Neural cell (in vitro differentiated cells): ENCODE measurements at regions not wholly inside any gene's neighbourhood (a gene's known extent, or its start where the extent isn't known, plus 50 kb on each side); places are given as distances from the start of the nearest gene placed in this dataset.

Source experiments
- H2AFZ ChIP-seq: fragments of 200-600, 300-800 bp; sonication (generic), shearing (Covaris generic); 2 replicates; pipeline ENCODE4 v1.6.0; 2014; ENCODE audit warnings: low read depth, mild to moderate bottlenecking, antibody characterized with exemption, low read length, moderate library complexity
- H3F3A ChIP-seq: fragments of 200-600 bp; shearing (Covaris generic); 2 replicates; pipeline ENCODE4 v1.6.1; 2016; ENCODE audit warnings: mild to moderate bottlenecking, moderate library complexity, mixed read lengths, antibody characterized with exemption, low read length; ENCODE audit not compliant: insufficient read depth, poor library complexity, severe bottlenecking
- H3K27ac ChIP-seq: fragments of 200-600, 300-800 bp; sonication (generic), shearing (Covaris generic); 2 replicates; pipeline ENCODE4 v1.5.1; 2014; ENCODE audit warnings: mild to moderate bottlenecking, low read length, moderate library complexity
- H3K27me3 ChIP-seq: fragments of 300-800, 200-600 bp; sonication (generic), shearing (Covaris generic); 2 replicates; pipeline ENCODE4 v1.6.0; 2014; ENCODE audit warnings: mild to moderate bottlenecking, low read depth, low read length, moderate library complexity; ENCODE audit not compliant: insufficient read depth
- H3K36me3 ChIP-seq: fragments of 300-800, 200-600 bp; sonication (generic), shearing (Covaris generic); 2 replicates; pipeline ENCODE4 v1.5.1; 2014; ENCODE audit warnings: mild to moderate bottlenecking, antibody characterized with exemption, low read length, moderate library complexity; ENCODE audit not compliant: insufficient read depth
- H3K4me2 ChIP-seq: fragments of 300-800, 200-600 bp; sonication (generic), shearing (Covaris generic); 2 replicates; pipeline ENCODE4 v1.6.0; 2014; ENCODE audit warnings: mild to moderate bottlenecking, low read length
- H3K4me3 ChIP-seq: fragments of 300-800, 200-600 bp; sonication (generic), shearing (Covaris generic); 2 replicates; pipeline ENCODE4 v1.5.1; 2014; ENCODE audit warnings: mild to moderate bottlenecking, low read length, moderate library complexity
- H3K79me2 ChIP-seq: fragments of 200-600 bp; shearing (Covaris generic); replicated peaks from 2 replicates; pipeline ENCODE4 v1.6.0; 2014; ENCODE audit warnings: mild to moderate bottlenecking, low read length, moderate library complexity; ENCODE audit not compliant: insufficient read depth
- H3K9ac ChIP-seq: fragments of 300-800, 200-600 bp; sonication (generic), shearing (Covaris generic); 2 replicates; pipeline ENCODE4 v1.6.1; 2016; ENCODE audit warnings: mild to moderate bottlenecking, low read length, mixed read lengths
- H3K9me2 ChIP-seq: fragments of 200-600 bp; shearing (Covaris generic); 2 replicates; pipeline ENCODE4 v1.6.1; 2016; ENCODE audit warnings: mild to moderate bottlenecking, low read length, mixed read lengths; ENCODE audit not compliant: insufficient read depth
- H3K9me3 ChIP-seq: fragments of 200-600, 300-800 bp; sonication (generic), shearing (Covaris generic); 2 replicates; pipeline ENCODE4 v1.6.1; 2016; ENCODE audit warnings: mild to moderate bottlenecking, mixed run types, low read length, moderate library complexity, mixed read lengths
- H4K20me1 ChIP-seq: fragments of 200-600 bp; shearing (Covaris generic); 2 replicates; pipeline ENCODE4 v1.6.1; 2016; ENCODE audit warnings: mild to moderate bottlenecking, mixed run types; ENCODE audit not compliant: insufficient read depth
- CTCF ChIP-seq: fragments of 450-650 bp; IDR thresholded peaks from 2 replicates; pipeline ENCODE4 v1.5.1; 2014; ENCODE audit warnings: antibody characterized with exemption, mild to moderate bottlenecking, moderate library complexity; ENCODE audit not compliant: poor library complexity, severe bottlenecking
- EP300 ChIP-seq: fragments of 450-650 bp; conservative IDR thresholded peaks from 2 replicates; pipeline ENCODE4 v1.6.1; 2014; ENCODE audit warnings: antibody characterized with exemption, mild to moderate bottlenecking, moderate library complexity; ENCODE audit not compliant: poor library complexity, severe bottlenecking
- EZH2 ChIP-seq: fragments of 200-600, 300-800 bp; shearing (Covaris generic), sonication (generic); IDR thresholded peaks from 2 replicates; pipeline ENCODE4 v1.6.1; 2014; ENCODE audit warnings: antibody characterized with exemption, low read length, borderline replicate concordance, mild to moderate bottlenecking; ENCODE audit not compliant: insufficient read depth, poor library complexity, severe bottlenecking
- RAD21 ChIP-seq: fragments of 450-650 bp; conservative IDR thresholded peaks from 2 replicates; pipeline ENCODE4 v1.6.1; 2014; ENCODE audit warnings: antibody characterized with exemption, mild to moderate bottlenecking, moderate library complexity
- REST ChIP-seq: IDR thresholded peaks from 2 replicates; pipeline ENCODE4 v1.6.1; 2012; ENCODE audit warnings: borderline replicate concordance
- SMC3 ChIP-seq: fragments of 450-650 bp; conservative IDR thresholded peaks from 2 replicates; pipeline ENCODE4 v1.6.1; 2014; ENCODE audit warnings: antibody characterized with exemption, mild to moderate bottlenecking, moderate library complexity; ENCODE audit not compliant: poor library complexity

GRCh38 chr15:98420837-98421236, 227.5 kb upstream of the IGF1R start:
- peaks cover 21% of the 10 kb centered on the region for H3K27me3 ChIP-seq
- H3K4me2 ChIP-seq = no peak overlapping the region
- no peaks in the 10 kb centered on the region for H3K9me2 ChIP-seq

GRCh38 chr15:98421419-98422129, 226.8 kb upstream of the IGF1R start:
- Histone ChIP-seq H3K36me3 (no peaks in the 10 kb centered on the region), H3K4me2 (peak overlapping the region; percentile 48), H3K9me3 (no peaks in the 10 kb centered on the region), H4K20me1 (no peaks in the 10 kb centered on the region), H3K9ac (no peak overlapping the region), H3K4me3 (peak overlapping the region; percentile 64), H3F3A (no peaks in the 10 kb centered on the region), H3K79me2 (no peaks in the 10 kb centered on the region), H3K9me2 (no peaks in the 10 kb centered on the region), H3K27me3 (peaks cover 21% of the 10 kb centered on the region), H2AFZ (no peak overlapping the region), H3K27ac (no peak overlapping the region)
- TF ChIP-seq REST = no peak
- TF ChIP-seq SMC3 = peak; percentile 89
- peak; percentile 98 for TF ChIP-seq CTCF
- TF ChIP-seq RAD21 = peak; percentile 94

More at GRCh38 chr15:98420837-98421236, 227.5 kb upstream of the IGF1R start:
- Histone ChIP-seq H2AFZ (no peak overlapping the region), H3K36me3 (no peaks in the 10 kb centered on the region), H3K79me2 (no peaks in the 10 kb centered on the region), H3K9ac (no peak overlapping the region), H4K20me1 (no peaks in the 10 kb centered on the region), H3K9me3 (no peaks in the 10 kb centered on the region), H3F3A (no peaks in the 10 kb centered on the region), H3K4me3 (no peak overlapping the region), H3K27ac (no peak overlapping the region)
- no peak for TF ChIP-seq EZH2
- TF ChIP-seq RAD21 = no peak
- TF ChIP-seq REST = no peak
- TF ChIP-seq CTCF = no peak
- TF ChIP-seq EP300 = no peak
